Panc1 (cell line): ENCODE measurements at regions not wholly inside any gene's neighbourhood (a gene's known extent, or its start where the extent isn't known, plus 50 kb on each side); places are given as distances from the start of the nearest gene placed in this dataset.

Experiments used
- POLR2AphosphoS5 ChIP-seq: IDR thresholded peaks from 2 replicates; pipeline ENCODE4 v1.6.1; 2012; ENCODE audit warnings: mild to moderate bottlenecking, low read depth, low read length, moderate library complexity
- TCF7L2 ChIP-seq: IDR thresholded peaks from 2 replicates; pipeline ENCODE4 v1.6.1; 2011; ENCODE audit warnings: mild to moderate bottlenecking, low read depth, low read length, inconsistent platforms
- TF ChIP-seq, protein P1 (sequence below): fragments of 450-650 bp; IDR thresholded peaks from 2 replicates; pipeline ENCODE4 v1.5.1; 2017; ENCODE audit warnings: mild to moderate bottlenecking
- TF ChIP-seq, protein P2 (sequence below), 2 experiments: IDR thresholded peaks; 2 replicates each; pipeline ENCODE4 v1.6.1; 2011 to 2012; ENCODE audit warnings: low read depth in 2 of 2, control low read depth in 1 of 2, low read length in 1 of 2, mild to moderate bottlenecking in 1 of 2, moderate library complexity in 1 of 2; ENCODE audit not compliant: insufficient read depth in 1 of 2

DNA sequence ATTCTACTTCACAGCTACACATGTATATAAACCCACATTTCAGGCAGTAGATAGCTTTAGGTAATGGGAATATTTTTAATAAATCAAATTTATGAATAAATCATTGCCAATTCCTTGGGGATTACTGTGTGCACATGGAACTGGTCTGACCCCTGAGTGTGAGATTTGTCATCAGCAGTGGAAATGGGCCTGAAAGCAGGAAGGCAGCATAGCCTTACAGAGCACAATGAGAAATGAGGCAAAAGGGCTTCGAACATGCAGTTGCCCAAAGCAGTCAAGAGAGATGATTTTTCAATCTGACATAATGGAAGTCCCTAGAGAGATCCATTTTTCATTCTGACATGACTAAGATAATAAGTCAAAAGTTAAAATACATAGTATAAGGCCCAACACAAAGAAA is 599.2 kb downstream of the TUSC7 start:
- TF ChIP-seq, protein P1, sequence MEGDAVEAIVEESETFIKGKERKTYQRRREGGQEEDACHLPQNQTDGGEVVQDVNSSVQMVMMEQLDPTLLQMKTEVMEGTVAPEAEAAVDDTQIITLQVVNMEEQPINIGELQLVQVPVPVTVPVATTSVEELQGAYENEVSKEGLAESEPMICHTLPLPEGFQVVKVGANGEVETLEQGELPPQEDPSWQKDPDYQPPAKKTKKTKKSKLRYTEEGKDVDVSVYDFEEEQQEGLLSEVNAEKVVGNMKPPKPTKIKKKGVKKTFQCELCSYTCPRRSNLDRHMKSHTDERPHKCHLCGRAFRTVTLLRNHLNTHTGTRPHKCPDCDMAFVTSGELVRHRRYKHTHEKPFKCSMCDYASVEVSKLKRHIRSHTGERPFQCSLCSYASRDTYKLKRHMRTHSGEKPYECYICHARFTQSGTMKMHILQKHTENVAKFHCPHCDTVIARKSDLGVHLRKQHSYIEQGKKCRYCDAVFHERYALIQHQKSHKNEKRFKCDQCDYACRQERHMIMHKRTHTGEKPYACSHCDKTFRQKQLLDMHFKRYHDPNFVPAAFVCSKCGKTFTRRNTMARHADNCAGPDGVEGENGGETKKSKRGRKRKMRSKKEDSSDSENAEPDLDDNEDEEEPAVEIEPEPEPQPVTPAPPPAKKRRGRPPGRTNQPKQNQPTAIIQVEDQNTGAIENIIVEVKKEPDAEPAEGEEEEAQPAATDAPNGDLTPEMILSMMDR: no peak
- TF ChIP-seq TCF7L2 (no peak), POLR2AphosphoS5 (no peak)
- TF ChIP-seq, protein P2, sequence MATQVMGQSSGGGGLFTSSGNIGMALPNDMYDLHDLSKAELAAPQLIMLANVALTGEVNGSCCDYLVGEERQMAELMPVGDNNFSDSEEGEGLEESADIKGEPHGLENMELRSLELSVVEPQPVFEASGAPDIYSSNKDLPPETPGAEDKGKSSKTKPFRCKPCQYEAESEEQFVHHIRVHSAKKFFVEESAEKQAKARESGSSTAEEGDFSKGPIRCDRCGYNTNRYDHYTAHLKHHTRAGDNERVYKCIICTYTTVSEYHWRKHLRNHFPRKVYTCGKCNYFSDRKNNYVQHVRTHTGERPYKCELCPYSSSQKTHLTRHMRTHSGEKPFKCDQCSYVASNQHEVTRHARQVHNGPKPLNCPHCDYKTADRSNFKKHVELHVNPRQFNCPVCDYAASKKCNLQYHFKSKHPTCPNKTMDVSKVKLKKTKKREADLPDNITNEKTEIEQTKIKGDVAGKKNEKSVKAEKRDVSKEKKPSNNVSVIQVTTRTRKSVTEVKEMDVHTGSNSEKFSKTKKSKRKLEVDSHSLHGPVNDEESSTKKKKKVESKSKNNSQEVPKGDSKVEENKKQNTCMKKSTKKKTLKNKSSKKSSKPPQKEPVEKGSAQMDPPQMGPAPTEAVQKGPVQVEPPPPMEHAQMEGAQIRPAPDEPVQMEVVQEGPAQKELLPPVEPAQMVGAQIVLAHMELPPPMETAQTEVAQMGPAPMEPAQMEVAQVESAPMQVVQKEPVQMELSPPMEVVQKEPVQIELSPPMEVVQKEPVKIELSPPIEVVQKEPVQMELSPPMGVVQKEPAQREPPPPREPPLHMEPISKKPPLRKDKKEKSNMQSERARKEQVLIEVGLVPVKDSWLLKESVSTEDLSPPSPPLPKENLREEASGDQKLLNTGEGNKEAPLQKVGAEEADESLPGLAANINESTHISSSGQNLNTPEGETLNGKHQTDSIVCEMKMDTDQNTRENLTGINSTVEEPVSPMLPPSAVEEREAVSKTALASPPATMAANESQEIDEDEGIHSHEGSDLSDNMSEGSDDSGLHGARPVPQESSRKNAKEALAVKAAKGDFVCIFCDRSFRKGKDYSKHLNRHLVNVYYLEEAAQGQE (IDR thresholded peaks at IDR 0.05; ENCODE audit: insufficient read depth in 1 of 2, low read depth in 2 of 2, low read length in 1 of 2): no peak
